ENCODE measurements at regions not wholly inside any gene's neighbourhood (a gene's known extent, or its start where the extent isn't known, plus 50 kb on each side); places are given as distances from the start of the nearest gene placed in this dataset.

DNA sequence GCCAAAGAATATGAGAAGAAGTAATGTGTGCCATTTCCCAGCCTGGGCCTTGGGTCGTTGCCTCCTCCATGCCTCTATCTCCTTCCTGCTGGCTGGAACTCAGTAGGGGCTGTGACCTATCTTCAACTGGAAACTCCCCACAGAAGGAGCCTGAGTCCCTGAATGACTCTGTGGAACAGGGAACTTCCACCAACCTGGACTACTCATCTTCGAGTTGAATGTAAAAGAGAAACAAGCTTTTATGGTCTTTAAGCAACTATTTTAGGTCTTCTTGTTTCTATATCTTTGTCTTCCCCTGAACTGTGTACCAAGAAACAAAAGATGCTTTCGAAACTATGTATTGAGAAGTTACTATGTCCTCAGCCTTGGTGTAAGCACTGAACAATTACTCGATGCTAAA is 355.3 kb upstream of the NR2F2 start:
- intact Hi-C loops (cut with DNase I) = no loop called here
- Histone ChIP-seq H3K36me3 (no peaks in the 10 kb centered on the region), H3K9me3 (no peaks in the 10 kb centered on the region), H3K4me1 (no peaks in the 10 kb centered on the region), H3K4me3 (no peak overlapping the region), H3K27me3 (no peaks in the 10 kb centered on the region), H3K27ac (no peak overlapping the region)
- 65 to 70% methylated on average over 4 of the region's 4 CpGs for WGBS, 2 donors
- no peak for DNase-seq
- TF ChIP-seq, protein P1, sequence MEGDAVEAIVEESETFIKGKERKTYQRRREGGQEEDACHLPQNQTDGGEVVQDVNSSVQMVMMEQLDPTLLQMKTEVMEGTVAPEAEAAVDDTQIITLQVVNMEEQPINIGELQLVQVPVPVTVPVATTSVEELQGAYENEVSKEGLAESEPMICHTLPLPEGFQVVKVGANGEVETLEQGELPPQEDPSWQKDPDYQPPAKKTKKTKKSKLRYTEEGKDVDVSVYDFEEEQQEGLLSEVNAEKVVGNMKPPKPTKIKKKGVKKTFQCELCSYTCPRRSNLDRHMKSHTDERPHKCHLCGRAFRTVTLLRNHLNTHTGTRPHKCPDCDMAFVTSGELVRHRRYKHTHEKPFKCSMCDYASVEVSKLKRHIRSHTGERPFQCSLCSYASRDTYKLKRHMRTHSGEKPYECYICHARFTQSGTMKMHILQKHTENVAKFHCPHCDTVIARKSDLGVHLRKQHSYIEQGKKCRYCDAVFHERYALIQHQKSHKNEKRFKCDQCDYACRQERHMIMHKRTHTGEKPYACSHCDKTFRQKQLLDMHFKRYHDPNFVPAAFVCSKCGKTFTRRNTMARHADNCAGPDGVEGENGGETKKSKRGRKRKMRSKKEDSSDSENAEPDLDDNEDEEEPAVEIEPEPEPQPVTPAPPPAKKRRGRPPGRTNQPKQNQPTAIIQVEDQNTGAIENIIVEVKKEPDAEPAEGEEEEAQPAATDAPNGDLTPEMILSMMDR (IDR thresholded peaks at IDR 0.05) = no peak
- no peak for TF ChIP-seq POLR2A (IDR thresholded peaks at IDR 0.05)

DNA sequence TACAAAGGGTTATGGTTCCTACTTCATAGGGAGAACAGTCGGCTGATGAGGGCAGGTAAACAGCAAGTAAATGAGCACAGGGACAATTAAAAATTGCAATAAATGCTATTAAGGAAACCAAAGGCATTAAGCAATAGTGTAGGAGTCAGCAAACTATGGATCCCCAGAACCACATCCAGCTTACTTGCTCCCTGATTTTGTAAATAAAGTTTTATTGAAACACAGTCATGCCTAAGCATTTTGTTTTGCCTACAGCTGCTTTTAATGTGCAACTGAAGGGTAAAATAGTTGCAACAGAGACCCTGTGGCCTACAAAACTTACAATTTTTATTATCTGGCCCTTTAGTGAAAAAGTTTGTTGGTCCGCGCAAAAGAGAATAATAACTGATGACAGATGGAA is 351.2 kb upstream of the NR2F2 start:
- H3K27me3 ChIP-seq = no peaks in the 10 kb centered on the region
- intact Hi-C loops (cut with DNase I) = no loop called here
- H3K4me1 ChIP-seq = no peaks in the 10 kb centered on the region
- H3K27ac ChIP-seq = no peak overlapping the region
- 86 to 88% methylated on average over 3 of the region's 3 CpGs for WGBS, 2 donors
- no peaks in the 10 kb centered on the region for H3K36me3 ChIP-seq
- DNase-seq = no peak
- TF ChIP-seq, protein P1 (IDR thresholded peaks at IDR 0.05) = no peak
- no peak for TF ChIP-seq POLR2A (IDR thresholded peaks at IDR 0.05)
- no peaks in the 10 kb centered on the region for H3K9me3 ChIP-seq
- no peak overlapping the region for H3K4me3 ChIP-seq

DNA sequence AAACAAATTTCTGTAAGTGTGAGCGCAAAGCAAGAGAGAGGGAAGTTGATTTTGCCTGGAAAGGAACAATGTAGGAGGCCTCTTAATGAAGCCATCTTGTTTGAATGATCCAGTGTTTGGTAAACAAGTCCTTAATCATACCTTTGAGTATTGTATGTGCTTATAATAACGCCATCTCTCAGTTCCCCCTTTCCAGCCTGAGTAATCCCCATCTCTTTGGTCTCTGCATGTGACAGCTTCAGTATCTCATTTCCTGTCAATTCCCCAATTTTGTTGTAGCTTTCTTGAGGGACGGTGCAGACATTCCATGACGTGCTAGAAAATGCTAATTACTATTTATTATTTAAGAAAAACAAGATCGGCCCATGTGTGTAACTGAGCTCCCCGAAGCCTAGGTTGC is 349.3 kb upstream of the NR2F2 start:
- Histone ChIP-seq H3K27ac (no peak overlapping the region), H3K9me3 (no peaks in the 10 kb centered on the region), H3K27me3 (no peaks in the 10 kb centered on the region), H3K36me3 (no peaks in the 10 kb centered on the region), H3K4me3 (no peak overlapping the region), H3K4me1 (no peaks in the 10 kb centered on the region)
- TF ChIP-seq, protein P1 (IDR thresholded peaks at IDR 0.05) = no peak
- no peak for TF ChIP-seq POLR2A (IDR thresholded peaks at IDR 0.05)
- WGBS, 2 donors = 89 to 96% methylated on average over 6 of the region's 6 CpGs
- intact Hi-C loops (cut with DNase I) = no loop called here
- DNase-seq = no peak

DNA sequence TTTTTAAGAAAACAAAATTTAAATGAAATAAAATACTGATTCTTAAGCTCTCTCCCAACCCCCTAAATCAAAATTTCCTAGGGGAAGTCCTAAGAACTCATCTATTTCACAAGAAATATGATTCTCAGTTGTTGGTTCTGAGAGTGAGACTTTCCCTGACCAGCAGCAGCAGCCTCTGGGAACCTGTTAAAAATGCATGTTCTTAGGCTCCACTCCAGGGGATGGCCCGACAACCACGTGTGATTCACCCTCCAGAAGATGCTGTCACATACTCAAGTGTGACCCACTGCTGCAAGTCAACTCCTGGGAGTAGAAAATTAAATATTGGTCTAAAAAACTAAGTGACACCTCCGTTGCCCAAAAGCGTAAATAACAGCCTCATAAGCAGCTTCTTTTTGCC is 343.2 kb upstream of the NR2F2 start:
- no peak overlapping the region for H3K27ac ChIP-seq

DNA sequence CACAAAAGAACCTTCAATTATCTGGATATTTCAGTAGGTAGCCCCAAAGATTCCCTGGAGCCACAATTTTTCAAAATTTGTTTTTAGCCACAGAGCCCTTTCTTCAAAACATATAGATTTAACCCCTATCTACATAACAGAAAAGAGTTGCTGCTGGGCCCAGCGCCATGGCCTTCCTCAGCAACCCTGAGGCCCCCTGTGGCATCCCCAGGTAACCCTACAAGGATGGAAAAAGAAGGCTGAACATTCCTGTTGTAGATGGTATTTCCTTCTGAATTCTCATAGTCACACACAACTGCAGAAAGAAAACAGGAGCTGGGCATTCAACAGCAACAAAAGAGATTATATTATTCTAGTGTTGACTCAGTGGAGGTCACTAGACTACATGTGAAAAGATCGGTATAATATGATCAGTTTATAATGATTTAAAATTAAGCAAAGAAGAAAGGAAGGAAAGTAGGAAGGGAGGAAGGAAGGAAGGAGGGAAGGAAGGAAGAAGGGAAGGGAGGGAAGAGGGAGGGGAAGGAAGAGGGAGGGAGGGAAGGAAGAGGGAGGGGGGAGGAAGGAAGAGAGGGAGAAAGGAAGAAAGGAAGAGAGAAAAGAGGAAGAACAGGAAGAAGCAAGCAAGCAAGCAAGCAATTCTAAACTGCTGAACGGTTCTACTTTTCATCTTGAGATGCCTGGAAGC is 342.5 kb upstream of the NR2F2 start:
- no peaks in the 10 kb centered on the region for H3K27me3 ChIP-seq
- no peaks in the 10 kb centered on the region for H3K36me3 ChIP-seq
- intact Hi-C loops (cut with DNase I) = no loop called here
- no peak for DNase-seq
- H3K27ac ChIP-seq = no peak overlapping the region
- no peaks in the 10 kb centered on the region for H3K4me1 ChIP-seq
- no peak overlapping the region for H3K4me3 ChIP-seq
- H3K9me3 ChIP-seq = no peaks in the 10 kb centered on the region
- TF ChIP-seq, protein P1 (IDR thresholded peaks at IDR 0.05) = no peak
- no peak for TF ChIP-seq POLR2A (IDR thresholded peaks at IDR 0.05)
- WGBS, 2 donors = 56 to 63% methylated on average over 3 of the region's 3 CpGs

More for the DNA sequence above, 343.2 kb upstream of the NR2F2 start:
- TF ChIP-seq, protein P1 (IDR thresholded peaks at IDR 0.05) = no peak
- no peak for TF ChIP-seq POLR2A (IDR thresholded peaks at IDR 0.05)
- intact Hi-C loops (cut with DNase I) = no loop called here
- no peak for DNase-seq
- 60 to 74% methylated on average over 4 of the region's 4 CpGs for WGBS, 2 donors
- Histone ChIP-seq H3K27me3 (no peaks in the 10 kb centered on the region), H3K9me3 (no peaks in the 10 kb centered on the region), H3K4me3 (no peak overlapping the region), H3K36me3 (no peaks in the 10 kb centered on the region), H3K4me1 (no peaks in the 10 kb centered on the region)
